DND-41 (cell line): ENCODE measurements at regions not wholly inside any gene's neighbourhood (a gene's known extent, or its start where the extent isn't known, plus 50 kb on each side); places are given as distances from the start of the nearest gene placed in this dataset.

Experiments
- EZH2 ChIP-seq: IDR thresholded peaks from 3 replicates; pipeline ENCODE4 v1.6.1; 2012; ENCODE audit warnings: borderline replicate concordance, low read depth, mild to moderate bottlenecking, moderate library complexity, low read length, inconsistent platforms; ENCODE audit not compliant: severe bottlenecking
- TF ChIP-seq, protein P1 (sequence below): IDR thresholded peaks from 2 replicates; pipeline ENCODE4 v1.5.1; 2012; ENCODE audit warnings: borderline replicate concordance, low read length, moderate library complexity, mild to moderate bottlenecking; ENCODE audit not compliant: poor library complexity, severe bottlenecking; ENCODE audit errors: extremely low read depth

DNA sequence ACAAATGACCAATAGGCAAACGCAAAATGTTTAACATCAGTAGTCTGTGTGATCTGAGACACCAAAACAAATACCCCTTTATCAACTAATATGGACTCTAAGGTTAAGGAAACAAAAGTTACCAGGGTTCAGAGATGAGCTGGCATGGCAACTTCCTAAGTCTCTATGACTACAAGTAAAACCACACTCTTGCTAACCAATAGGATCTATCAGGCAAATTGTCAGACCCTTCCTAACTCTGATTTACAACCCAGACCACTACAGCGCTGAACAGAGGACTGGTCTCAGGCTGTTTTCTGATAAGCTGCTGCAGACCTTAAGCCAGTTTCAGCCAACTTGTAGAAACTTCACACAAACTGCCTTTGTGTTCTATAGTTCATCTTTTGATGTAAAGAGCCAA is 608.0 kb downstream of the TLL1 start:
- TF ChIP-seq, protein P1, sequence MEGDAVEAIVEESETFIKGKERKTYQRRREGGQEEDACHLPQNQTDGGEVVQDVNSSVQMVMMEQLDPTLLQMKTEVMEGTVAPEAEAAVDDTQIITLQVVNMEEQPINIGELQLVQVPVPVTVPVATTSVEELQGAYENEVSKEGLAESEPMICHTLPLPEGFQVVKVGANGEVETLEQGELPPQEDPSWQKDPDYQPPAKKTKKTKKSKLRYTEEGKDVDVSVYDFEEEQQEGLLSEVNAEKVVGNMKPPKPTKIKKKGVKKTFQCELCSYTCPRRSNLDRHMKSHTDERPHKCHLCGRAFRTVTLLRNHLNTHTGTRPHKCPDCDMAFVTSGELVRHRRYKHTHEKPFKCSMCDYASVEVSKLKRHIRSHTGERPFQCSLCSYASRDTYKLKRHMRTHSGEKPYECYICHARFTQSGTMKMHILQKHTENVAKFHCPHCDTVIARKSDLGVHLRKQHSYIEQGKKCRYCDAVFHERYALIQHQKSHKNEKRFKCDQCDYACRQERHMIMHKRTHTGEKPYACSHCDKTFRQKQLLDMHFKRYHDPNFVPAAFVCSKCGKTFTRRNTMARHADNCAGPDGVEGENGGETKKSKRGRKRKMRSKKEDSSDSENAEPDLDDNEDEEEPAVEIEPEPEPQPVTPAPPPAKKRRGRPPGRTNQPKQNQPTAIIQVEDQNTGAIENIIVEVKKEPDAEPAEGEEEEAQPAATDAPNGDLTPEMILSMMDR, result no peak
- no peak for TF ChIP-seq EZH2
